GM21576 (cell line): ENCODE measurements at regions not wholly inside any gene's neighbourhood (a gene's known extent, or its start where the extent isn't known, plus 50 kb on each side); places are given as distances from the start of the nearest gene placed in this dataset.

ENCODE experiments used
- ATAC-seq: cut with Tn5 transposase; IDR thresholded peaks from one replicate; pipeline ENCODE4 v1.9.1; 2021; ENCODE audit warnings: mild to moderate bottlenecking, moderate library complexity; ENCODE audit not compliant: unreplicated experiment

DNA sequence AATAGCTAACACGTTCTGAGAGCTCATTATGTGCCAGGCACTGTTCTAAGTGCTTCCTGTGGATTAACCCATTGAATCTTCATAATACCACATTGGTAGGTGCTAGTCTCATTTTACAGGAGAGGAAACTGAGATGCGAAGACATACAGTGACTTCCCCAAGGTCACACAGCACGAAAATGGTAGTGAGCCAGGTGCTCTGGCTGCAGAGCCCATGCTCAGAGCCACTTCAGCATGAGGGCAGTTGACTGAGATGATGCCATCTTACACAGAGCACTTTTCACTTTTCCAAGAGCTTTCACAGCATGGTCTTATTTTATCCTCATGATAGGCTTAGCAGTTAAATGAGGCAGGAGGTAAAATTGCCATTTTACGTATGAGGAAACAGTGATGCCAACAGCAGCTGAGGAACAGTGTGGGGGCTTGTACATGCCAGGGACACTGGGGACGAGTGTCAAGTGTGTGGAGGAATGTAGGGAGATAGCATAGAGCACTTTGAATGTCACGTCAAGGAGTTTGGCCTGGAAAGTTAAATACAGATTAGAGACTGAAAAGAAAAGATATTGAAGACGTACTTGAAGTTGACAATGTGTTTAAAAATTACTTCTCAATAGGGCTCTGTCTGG is 180.0 kb downstream of the KIF4B start:
- no peak for ATAC-seq

DNA sequence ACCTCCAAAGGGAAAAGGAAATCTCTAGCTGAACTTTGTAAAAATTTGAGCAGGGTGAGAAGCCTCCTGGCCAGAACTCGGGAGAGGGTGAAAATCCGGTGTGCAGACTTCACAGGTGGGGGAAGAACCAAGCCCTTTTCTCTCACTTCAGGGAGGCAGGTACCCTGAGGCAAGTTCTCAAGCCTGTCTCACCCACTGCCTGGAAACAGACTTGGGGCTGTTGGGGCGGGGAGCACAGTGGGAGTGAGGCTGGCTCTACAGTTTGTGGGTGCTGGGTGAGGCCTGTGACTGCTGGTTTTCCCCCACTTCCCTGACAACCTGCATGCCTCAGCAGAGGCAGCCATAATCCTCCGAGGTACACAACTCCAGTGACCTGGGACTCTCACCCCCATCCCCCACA is 187.1 kb downstream of the KIF4B start:
- ATAC-seq, result no peak

GRCh38 chr5:155211764-155212163 is 198.2 kb downstream of the KIF4B start:
- ATAC-seq, result no peak

GRCh38 chr5:155222393-155222792 is 208.8 kb downstream of the KIF4B start:
- no peak for ATAC-seq

DNA sequence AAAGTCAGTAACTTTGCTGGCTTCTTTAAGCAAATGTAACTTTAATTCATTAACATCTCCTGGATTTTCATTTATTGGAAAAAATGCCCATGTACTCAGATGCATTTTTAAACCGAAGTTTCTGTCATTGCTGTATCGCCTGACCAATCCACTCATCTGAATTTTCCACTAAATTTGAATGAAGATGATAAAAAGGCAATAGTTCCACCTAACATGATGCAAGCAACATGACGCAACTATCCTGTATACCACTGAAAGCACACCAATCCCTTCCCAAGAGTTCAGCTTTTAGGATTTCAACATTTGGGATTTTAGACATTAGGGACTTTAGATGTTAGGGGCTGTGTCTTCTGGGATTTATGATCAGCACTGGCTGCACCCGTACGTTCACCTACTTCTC is 215.6 kb downstream of the KIF4B start:
- ATAC-seq, result no peak

DNA sequence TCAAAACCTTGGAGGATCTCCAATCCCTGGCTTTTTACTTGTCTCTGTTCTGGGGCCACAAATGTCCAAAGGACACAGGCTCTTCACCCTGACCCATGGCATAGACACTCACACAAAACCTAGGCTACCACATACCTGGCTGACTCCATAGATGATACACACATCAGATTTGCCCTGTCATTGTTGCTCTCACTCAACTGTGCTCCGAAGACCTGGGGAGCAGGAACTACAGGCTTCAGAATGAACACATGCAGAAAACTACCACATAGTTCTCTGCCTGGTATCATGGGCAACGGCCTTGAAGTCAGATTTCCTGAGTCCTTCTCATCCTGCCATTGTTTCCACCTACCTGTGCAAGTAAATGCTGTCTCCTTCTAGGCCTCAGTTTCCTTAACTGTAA is 226.2 kb downstream of the KIF4B start:
- ATAC-seq, result no peak

DNA sequence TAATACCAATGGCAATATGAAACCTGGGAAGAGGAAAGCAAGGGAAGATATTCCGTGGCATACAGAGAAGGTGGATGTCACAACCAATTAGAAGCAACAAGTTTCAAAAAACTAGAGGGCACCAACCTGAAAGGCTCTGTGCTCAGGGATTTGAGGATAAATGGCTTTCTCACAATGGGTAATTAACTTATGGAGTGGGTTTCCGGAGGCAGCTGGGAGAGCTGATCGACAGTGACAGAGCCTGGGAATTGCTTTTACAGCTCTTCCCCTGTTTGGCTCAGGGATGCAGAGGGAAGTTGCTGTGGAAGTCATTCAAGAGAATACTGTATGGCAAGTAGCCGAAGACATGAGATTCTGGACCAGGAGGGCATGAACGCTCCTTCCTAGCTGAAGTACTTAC is 237.0 kb downstream of the KIF4B start:
- no peak for ATAC-seq

GRCh38 chr5:155252025-155252424 is 238.5 kb downstream of the KIF4B start:
- ATAC-seq, result no peak

DNA sequence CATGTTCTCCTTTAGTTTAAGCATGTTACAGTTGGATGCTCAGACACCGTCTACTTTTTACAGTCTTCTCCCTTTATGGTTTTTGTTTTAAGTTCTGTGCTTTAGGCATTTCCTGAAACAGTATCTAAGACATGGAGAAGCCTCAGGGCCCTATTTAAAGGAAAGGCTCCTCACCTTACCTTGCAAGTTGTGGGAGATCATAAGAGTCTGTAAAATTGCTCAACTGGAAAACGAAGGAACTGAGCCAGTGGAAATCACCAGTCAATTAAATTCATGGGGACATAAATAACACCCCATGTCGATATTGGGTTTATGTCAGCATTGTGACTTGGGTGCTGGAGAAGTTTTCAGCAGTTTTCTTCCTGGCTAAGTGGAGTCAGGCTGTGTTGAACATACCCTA is 239.2 kb downstream of the KIF4B start:
- ATAC-seq, result no peak

- ATAC-seq, result no peak
Measured at GRCh38 chr5:155254399-155254798, 240.8 kb downstream of the KIF4B start.

- ATAC-seq, result no peak
Measured at GRCh38 chr5:155258161-155258560, 244.6 kb downstream of the KIF4B start.

GRCh38 chr5:155259648-155260047 is 246.1 kb downstream of the KIF4B start:
- no peak for ATAC-seq

DNA sequence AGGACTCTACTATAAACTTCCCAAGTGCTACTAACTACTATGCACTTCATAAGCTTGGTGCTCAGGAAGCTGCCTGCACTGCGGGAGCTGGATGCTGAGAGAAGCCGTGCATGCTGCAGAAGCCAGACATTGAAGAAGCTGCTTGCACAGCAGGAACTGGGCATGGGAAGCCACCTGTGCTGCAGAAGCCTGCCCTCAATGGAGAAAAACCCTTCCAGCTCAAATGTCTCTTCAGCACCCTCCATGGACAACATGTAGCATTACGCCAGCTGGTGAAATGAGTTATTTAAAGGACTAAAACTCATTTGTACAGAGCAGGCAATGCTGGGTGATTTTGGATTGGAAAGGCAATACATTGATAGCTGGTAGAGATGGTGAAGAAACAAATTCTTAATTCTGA is 247.2 kb downstream of the KIF4B start:
- ATAC-seq, result peak; percentile 59

DNA sequence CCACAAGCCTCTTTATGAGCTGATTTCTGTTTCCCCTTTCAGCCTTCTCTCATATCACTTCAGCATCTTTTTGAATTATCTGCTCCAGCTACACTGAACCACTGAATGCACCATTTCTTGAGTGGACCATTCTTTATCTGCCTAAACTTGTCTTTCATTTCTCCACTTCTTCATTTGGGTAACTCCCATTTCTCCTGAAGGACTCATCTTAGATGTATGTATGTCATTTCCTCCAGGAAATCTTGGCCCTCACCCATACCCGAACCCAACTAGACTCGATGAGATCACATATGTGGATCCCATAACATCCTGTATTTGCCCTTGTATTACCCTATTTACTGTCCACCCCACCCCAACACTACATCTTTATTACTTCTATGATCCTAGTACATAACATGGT is 249.8 kb downstream of the KIF4B start:
- ATAC-seq, result no peak

DNA sequence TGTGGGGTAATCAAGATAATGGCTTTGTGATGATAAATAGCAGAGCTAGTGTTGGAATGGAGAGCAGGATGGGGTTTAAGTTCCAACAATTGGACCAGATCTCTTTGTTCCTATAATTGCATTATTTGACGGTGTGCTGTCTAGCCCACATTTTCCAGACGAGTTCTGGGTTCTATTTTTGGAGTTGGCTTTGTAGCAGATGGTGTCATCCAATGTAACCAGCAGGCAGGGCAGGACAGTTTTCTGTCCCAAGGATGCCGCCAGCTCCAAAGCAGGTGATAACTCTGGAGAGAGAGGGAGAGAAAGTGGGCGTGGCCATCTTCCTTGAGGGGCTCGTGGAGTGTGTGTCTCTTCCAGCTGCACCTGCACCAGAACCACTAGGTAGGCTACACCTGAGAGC is 251.3 kb downstream of the KIF4B start:
- no peak for ATAC-seq

GRCh38 chr5:155268770-155269425 is 255.3 kb downstream of the KIF4B start:
- no peak for ATAC-seq

DNA sequence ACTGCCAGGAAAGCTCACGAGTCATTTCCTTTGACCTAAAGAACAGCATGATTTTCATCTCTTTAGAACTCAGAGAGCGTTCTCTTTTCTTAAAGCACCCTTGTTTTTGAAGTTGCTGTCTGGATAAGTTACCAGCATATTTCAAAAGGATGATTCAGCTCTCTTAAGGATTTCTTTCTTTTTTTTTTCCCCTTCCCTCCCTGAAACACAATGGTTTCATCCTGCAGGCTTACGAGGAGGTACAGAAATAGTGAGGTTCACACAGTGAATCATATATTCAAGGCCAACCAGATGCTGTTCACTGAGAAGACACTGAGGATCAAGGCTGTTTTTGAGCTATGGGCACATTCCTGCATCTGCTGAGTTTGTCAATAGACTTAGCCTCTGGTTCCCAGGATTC is 257.2 kb downstream of the KIF4B start:
- no peak for ATAC-seq

DNA sequence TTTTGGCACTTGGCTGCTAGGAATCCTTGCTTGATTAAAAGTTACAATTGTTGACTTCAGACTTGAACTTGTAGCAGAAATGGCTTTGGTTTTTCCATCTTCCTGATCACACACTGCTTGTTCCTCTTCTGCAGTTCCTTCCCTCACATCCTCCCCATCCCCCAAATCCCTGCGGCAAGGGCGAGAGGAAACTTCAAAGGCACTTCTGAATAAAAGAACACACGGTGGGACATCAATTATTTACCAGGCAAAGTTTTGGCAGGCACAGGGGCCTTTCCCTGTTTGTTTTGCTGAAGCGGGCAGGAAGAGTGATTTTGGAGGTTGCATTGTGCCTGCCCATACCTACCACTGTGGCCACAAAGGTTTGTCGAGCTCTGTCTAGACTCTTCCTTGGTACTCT is 260.9 kb downstream of the KIF4B start:
- no peak for ATAC-seq

GRCh38 chr5:155275222-155275621 is 261.7 kb downstream of the KIF4B start:
- no peak for ATAC-seq

GRCh38 chr5:155276231-155276630 is 262.7 kb downstream of the KIF4B start:
- ATAC-seq, result no peak

DNA sequence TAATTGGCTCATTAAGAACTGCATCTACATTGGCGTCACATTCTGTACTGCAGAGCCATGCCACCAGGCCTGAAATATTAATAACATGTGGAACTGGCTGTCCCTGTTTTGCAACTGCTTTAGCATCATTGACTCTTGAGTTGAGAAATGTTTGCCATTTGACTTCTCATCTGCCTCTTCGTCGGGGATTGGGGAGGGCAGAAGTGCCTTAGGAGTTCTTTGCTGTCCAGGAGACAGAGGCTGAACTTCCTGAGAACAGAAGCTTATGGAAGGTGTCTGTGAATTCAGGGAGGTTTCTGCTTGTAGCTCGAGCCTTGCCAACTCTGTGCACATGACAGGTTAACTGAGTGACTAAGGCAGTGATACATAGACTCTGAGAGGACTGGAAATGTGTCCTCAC is 265.0 kb downstream of the KIF4B start:
- ATAC-seq, result no peak

GRCh38 chr5:155282503-155283107 is 269.1 kb downstream of the KIF4B start:
- no peak for ATAC-seq

- ATAC-seq, result no peak
Measured at GRCh38 chr5:155285706-155286105, 272.2 kb downstream of the KIF4B start.
